ENCODE measurements at regions not wholly inside any gene's neighbourhood (a gene's known extent, or its start where the extent isn't known, plus 50 kb on each side); places are given as distances from the start of the nearest gene placed in this dataset.

- Histone ChIP-seq H3K36me3 (ENCODE audit: control insufficient read depth in 2 of 2, extremely low read depth in 1 of 2, insufficient read depth in 2 of 2, low read length in 2 of 2) (no peaks in the 10 kb centered on the region), H3K27me3 (ENCODE audit: control insufficient read depth in 2 of 2, insufficient read depth in 2 of 2, low read length in 2 of 2) (no peaks in the 10 kb centered on the region), H3K9me1 (replicated peaks; ENCODE audit: control insufficient read depth, extremely low read depth, insufficient read depth, low read length) (no peaks in the 10 kb centered on the region), H4K20me1 (replicated peaks; ENCODE audit: control insufficient read depth, extremely low read depth, insufficient read depth, low read length) (no peaks in the 10 kb centered on the region), H3K9ac (replicated peaks; ENCODE audit: extremely low read depth, insufficient read depth, low read length) (no peak overlapping the region), H3K4me2 (ENCODE audit: insufficient read depth, low read length) (no peak overlapping the region), H3K4me1 (ENCODE audit: control insufficient read depth, extremely low read depth, insufficient read depth, low read length) (no peaks in the 10 kb centered on the region), H2AFZ (ENCODE audit: low read depth, low read length) (no peak overlapping the region), H3K79me2 (ENCODE audit: control insufficient read depth, insufficient read depth, low read length) (no peaks in the 10 kb centered on the region), H3K27ac (ENCODE audit: insufficient read depth, low read depth, low read length) (no peak overlapping the region), H3K9me3 (replicated peaks; ENCODE audit: control insufficient read depth, insufficient read depth, low read length) (peaks cover 1% of the 10 kb centered on the region), H3K4me3 (replicated peaks in 1 of 3; ENCODE audit: insufficient read depth in 1 of 3, low read depth in 1 of 3, low read length in 3 of 3) (no peak overlapping the region)
- POLR2A ChIA-PET = no interaction called here
- dilution Hi-C loops (cut with MboI; ENCODE audit: extremely low pct_ligation_motif_present, low sequenced_read_pairs) (no loop called here), intact Hi-C loops (cut with micrococcal nuclease) (no loop called here)
- CTCF ChIA-PET = no interaction called here
- DNase-seq (ENCODE audit: low read depth, low spot score) (no peak), FAIRE-seq (no peak)
- TF ChIP-seq GATA2 (IDR thresholded peaks at IDR 0.05; ENCODE audit: insufficient read depth, insufficient read length, low read depth, low read length) = no peak
- TF ChIP-seq, protein P1, sequence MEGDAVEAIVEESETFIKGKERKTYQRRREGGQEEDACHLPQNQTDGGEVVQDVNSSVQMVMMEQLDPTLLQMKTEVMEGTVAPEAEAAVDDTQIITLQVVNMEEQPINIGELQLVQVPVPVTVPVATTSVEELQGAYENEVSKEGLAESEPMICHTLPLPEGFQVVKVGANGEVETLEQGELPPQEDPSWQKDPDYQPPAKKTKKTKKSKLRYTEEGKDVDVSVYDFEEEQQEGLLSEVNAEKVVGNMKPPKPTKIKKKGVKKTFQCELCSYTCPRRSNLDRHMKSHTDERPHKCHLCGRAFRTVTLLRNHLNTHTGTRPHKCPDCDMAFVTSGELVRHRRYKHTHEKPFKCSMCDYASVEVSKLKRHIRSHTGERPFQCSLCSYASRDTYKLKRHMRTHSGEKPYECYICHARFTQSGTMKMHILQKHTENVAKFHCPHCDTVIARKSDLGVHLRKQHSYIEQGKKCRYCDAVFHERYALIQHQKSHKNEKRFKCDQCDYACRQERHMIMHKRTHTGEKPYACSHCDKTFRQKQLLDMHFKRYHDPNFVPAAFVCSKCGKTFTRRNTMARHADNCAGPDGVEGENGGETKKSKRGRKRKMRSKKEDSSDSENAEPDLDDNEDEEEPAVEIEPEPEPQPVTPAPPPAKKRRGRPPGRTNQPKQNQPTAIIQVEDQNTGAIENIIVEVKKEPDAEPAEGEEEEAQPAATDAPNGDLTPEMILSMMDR (IDR thresholded peaks at IDR 0.05; ENCODE audit: extremely low read depth in 1 of 2, insufficient read depth in 1 of 2, low read depth in 1 of 2, low read length in 2 of 2) = no peak
- TF ChIP-seq, protein P2, sequence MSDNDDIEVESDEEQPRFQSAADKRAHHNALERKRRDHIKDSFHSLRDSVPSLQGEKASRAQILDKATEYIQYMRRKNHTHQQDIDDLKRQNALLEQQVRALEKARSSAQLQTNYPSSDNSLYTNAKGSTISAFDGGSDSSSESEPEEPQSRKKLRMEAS (IDR thresholded peaks at IDR 0.05; ENCODE audit: insufficient read depth, insufficient read length) = no peak
- TF ChIP-seq EZH2 (IDR thresholded peaks at IDR 0.05; ENCODE audit: borderline replicate concordance, low read depth, low read length, severe bottlenecking) = no peak
- no peak for TF ChIP-seq MYC (IDR thresholded peaks at IDR 0.05; ENCODE audit: low read depth, low read length)
- TF ChIP-seq POLR2AphosphoS5 (IDR thresholded peaks at IDR 0.05; ENCODE audit: insufficient read depth, low read depth, low read length) = no peak
- no peak for TF ChIP-seq JUN (IDR thresholded peaks at IDR 0.05; ENCODE audit: borderline replicate concordance, insufficient read depth, insufficient read length, low read depth)
- TF ChIP-seq POLR2A (IDR thresholded peaks at IDR 0.05; ENCODE audit: low read depth, low read length) = no peak
- TF ChIP-seq FOS (IDR thresholded peaks at IDR 0.05; ENCODE audit: borderline replicate concordance, insufficient read depth, low read length) = no peak
- BruUV-seq (replicated peaks) = no TSS peak
Observed at GRCh38 chr9:1320607-1321195, 270.5 kb downstream of the DMRT2 start.

All from endothelial cell of umbilical vein (primary cell).